HFFc6 (cell line): ENCODE measurements at regions not wholly inside any gene's neighbourhood (a gene's known extent, or its start where the extent isn't known, plus 50 kb on each side); places are given as distances from the start of the nearest gene placed in this dataset.
"Not testable (repeated sequence)": the region's sequence is repeated elsewhere in the genome, so short reads cannot be mapped to it uniquely, and the experiment has no call there.

ENCODE experiments used
- DNase-seq: peaks from one replicate; pipeline ENCODE4 v3.0.0-alpha.2; 2018
- H3K27ac Mint-ChIP-seq: 2 replicates; pipeline ENCODE4 v1.8.0; 2020; ENCODE audit warnings: mild to moderate bottlenecking, mixed read lengths
- H3K27me3 Mint-ChIP-seq: 2 replicates; pipeline ENCODE4 v1.8.0; 2021; ENCODE audit warnings: mild to moderate bottlenecking, moderate library complexity, mixed read lengths; ENCODE audit not compliant: insufficient read depth
- H3K36me3 Mint-ChIP-seq: 2 replicates; pipeline ENCODE4 v1.8.0; 2021; ENCODE audit warnings: low read depth, mixed read lengths
- H3K4me1 Mint-ChIP-seq: 2 replicates; pipeline ENCODE4 v1.8.0; 2020; ENCODE audit warnings: low read depth, mixed read lengths
- H3K4me3 Mint-ChIP-seq: 2 replicates; pipeline ENCODE4 v1.8.0; 2020; ENCODE audit warnings: mild to moderate bottlenecking, moderate library complexity, mixed read lengths
- H3K9me3 Mint-ChIP-seq: 2 replicates; pipeline ENCODE4 v1.8.0; 2020; ENCODE audit warnings: mild to moderate bottlenecking, mixed read lengths
- TF ChIP-seq, protein P1 (sequence below): fragments of 200-600 bp; sonication (generic); IDR thresholded peaks from 2 replicates; pipeline ENCODE4 v1.5.0; 2021; ENCODE audit warnings: antibody characterized with exemption, mild to moderate bottlenecking

GRCh38 chr1:101370488-101370887 is 133.7 kb downstream of the S1PR1 start:
- Mint-ChIP-seq H3K27me3 (peaks cover 5% of the 10 kb centered on the region; the same call in 1 of the 2 replicates), H3K4me1 (peaks cover 36% of the 10 kb centered on the region), H3K36me3 (no peaks in the 10 kb centered on the region; the same call in 1 of the 2 replicates), H3K4me3 (no peak overlapping the region), H3K27ac (no peak overlapping the region), H3K9me3 (peaks cover 9% of the 10 kb centered on the region)
- no peak for DNase-seq
- TF ChIP-seq, protein P1, sequence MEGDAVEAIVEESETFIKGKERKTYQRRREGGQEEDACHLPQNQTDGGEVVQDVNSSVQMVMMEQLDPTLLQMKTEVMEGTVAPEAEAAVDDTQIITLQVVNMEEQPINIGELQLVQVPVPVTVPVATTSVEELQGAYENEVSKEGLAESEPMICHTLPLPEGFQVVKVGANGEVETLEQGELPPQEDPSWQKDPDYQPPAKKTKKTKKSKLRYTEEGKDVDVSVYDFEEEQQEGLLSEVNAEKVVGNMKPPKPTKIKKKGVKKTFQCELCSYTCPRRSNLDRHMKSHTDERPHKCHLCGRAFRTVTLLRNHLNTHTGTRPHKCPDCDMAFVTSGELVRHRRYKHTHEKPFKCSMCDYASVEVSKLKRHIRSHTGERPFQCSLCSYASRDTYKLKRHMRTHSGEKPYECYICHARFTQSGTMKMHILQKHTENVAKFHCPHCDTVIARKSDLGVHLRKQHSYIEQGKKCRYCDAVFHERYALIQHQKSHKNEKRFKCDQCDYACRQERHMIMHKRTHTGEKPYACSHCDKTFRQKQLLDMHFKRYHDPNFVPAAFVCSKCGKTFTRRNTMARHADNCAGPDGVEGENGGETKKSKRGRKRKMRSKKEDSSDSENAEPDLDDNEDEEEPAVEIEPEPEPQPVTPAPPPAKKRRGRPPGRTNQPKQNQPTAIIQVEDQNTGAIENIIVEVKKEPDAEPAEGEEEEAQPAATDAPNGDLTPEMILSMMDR, result no peak

DNA sequence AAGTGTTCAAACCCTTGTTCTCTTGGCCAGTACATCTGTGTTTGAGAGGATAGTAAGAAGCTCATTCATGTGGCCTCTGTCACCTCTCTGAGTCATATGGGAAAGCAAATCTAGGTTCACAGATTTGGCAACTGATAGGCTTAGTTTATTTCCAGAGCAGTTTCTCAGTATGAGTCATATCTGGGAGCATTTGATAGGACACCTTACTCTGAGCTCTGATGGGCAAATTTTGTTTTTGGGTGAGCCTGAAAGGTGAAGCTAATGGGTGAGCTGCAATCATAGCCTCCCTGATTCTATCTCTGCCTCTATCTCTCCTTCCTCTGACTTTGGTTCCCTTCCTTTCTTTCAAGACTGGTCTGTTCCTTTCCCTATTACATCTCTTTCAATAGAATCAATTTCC is 134.4 kb downstream of the S1PR1 start:
- Mint-ChIP-seq H3K4me3 (peak overlapping the region; percentile 24; the same call in 1 of the 2 replicates), H3K27me3 (peaks cover 7% of the 10 kb centered on the region; the same call in 1 of the 2 replicates), H3K27ac (no peak overlapping the region; the same call in 1 of the 2 replicates), H3K4me1 (peaks cover 28% of the 10 kb centered on the region), H3K9me3 (peaks cover 9% of the 10 kb centered on the region), H3K36me3 (no peaks in the 10 kb centered on the region; the same call in 1 of the 2 replicates)
- peak; percentile 83 for DNase-seq
- TF ChIP-seq, protein P1, result no peak

GRCh38 chr1:101373570-101373969 is 136.8 kb downstream of the S1PR1 start:
- Mint-ChIP-seq H3K27ac (no peak overlapping the region), H3K9me3 (peaks cover 9% of the 10 kb centered on the region), H3K4me1 (peaks cover 14% of the 10 kb centered on the region), H3K27me3 (peaks cover 13% of the 10 kb centered on the region), H3K36me3 (no peaks in the 10 kb centered on the region; the same call in 1 of the 2 replicates), H3K4me3 (no peak overlapping the region)
- no peak for DNase-seq
- TF ChIP-seq, protein P1, result no peak

DNA sequence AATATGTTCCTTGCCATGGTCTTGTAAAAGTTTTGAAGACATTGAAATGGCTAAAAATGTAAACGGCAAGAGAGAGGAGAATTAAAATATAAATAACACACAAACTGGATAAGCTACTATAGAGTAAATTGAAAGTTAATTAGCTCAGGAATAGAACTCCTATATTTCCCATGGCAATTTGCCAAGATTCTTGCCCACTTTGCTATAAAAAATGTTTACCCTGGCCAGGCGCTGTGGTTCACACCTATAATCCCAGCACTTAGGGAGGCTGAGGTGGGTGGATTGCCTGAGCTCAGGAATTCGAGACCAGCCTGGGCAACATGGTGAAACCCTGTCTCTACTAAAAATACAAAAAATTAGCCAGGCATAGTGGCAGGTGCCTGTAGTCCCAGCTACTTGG is 138.6 kb downstream of the S1PR1 start:
- H3K27ac Mint-ChIP-seq, DNase-seq, H3K4me3 Mint-ChIP-seq, H3K36me3 Mint-ChIP-seq, H3K9me3 Mint-ChIP-seq: not testable (repeated sequence)
- peaks cover 13% of the 10 kb centered on the region for H3K27me3 Mint-ChIP-seq
- H3K4me1 Mint-ChIP-seq, result peaks cover 13% of the 10 kb centered on the region

DNA sequence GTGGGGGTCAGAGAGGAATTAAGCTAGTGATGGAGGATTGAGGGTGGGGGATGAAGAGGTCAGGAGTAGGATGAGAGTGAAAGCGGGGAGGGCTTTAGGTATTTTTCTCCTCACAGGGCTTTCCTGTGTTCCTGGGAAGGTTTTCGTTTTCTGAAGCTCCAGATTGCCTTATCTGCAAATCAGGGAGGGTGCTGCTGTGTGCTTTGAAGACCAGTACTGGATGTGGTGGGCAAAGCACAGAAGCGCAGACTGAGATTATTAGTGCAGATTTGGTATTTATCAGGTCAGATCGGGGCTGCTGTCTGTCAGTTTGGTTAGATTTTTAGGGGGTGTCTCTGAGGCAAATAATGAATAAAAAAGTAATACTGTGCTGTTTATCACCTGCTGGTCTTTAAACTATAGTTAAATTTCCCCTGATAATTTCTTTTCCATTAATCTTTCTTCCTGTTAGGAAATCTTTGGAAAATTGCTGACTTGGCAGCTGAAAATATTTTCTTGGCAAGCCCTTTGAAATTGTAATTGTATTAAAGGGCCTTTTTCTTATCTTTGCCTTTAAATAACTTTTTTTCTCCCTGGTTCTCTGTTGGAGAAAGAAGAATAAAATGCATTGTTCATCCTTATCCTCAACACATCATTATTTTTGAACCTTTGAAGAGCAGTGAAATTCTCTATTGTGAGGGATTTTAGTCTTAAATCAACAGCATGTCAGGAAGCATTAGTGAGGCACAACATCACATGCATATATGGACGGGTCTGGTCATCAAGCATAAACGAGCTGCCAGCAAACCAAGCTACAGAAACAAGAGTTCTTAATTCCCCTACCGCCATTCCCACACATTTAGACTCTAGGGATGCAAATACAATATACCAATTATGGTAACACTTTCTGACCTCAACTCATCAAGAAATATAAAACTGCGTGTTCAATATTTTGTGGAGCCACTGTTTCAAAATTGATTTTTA is 139.6 kb downstream of the S1PR1 start:
- no peak overlapping the region for H3K4me3 Mint-ChIP-seq
- no peaks in the 10 kb centered on the region; the same call in 1 of the 2 replicates for H3K36me3 Mint-ChIP-seq
- H3K4me1 Mint-ChIP-seq, result peaks cover 4% of the 10 kb centered on the region
- H3K9me3 Mint-ChIP-seq, result peaks cover 9% of the 10 kb centered on the region
- H3K27me3 Mint-ChIP-seq, result peaks cover 12% of the 10 kb centered on the region
- TF ChIP-seq, protein P1, result no peak
- no peak for DNase-seq
- no peak overlapping the region for H3K27ac Mint-ChIP-seq
